ENCODE measurements at regions not wholly inside any gene's neighbourhood (a gene's known extent, or its start where the extent isn't known, plus 50 kb on each side); places are given as distances from the start of the nearest gene placed in this dataset.

DNA sequence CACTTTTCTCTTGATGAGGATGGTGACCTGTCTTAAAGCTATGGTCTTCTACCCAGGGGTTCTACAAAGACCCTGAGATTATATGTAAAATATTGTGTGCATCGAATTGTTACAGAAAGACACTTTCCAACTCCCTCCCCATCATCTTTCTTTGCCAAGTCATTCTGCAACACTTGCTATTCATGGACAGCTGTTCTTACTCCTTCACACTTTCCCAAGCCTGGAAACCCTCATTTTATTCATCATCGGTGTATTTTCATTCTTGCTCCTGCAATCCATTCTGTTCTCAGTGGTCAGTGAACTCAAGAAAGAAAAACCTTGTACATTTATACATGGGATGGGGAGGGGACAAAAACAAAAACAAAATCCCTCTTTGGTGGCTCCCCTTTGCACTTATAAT lies 90.5 kb upstream of the STXBP6 start:
- Mint-ChIP-seq H3K4me1 (no peaks in the 10 kb centered on the region), H3K27ac (no peak overlapping the region), H3K27me3 (peaks cover 8% of the 10 kb centered on the region), H3K9me3 (no peaks in the 10 kb centered on the region), H3K4me3 (no peak overlapping the region), H3K36me3 (no peaks in the 10 kb centered on the region)

DNA sequence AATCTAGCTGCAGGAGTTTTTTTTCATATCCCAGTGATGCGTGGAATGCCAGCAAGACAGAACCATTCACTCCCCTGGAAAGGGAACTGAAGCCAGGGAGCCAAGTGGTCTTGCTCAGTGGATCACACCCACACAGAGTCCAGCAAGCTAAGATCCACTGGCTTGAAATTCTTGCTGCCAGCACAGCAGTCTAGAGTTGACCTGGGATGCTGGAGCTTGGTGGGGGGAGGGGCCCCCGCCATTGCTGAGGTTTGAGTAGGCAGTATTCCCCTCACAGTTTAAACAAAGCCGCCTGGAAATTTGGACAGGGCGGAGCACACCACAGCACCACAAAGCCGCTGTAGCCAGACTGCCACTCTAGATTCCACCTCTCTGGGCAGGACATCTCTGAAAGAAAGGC lies 86.9 kb upstream of the STXBP6 start:
- peaks cover 24% of the 10 kb centered on the region for H3K27me3 Mint-ChIP-seq
- H3K27ac Mint-ChIP-seq = no peak overlapping the region
- H3K36me3 Mint-ChIP-seq = peaks cover 2% of the 10 kb centered on the region
- no peaks in the 10 kb centered on the region for H3K9me3 Mint-ChIP-seq
- no peak overlapping the region for H3K4me3 Mint-ChIP-seq
- H3K4me1 Mint-ChIP-seq = peaks cover 0 to 6% (median 0%) of the 10 kb centered on the region in 3 donors

- no peaks in the 10 kb centered on the region for H3K9me3 Mint-ChIP-seq
- peaks cover 0 to 6% (median 0%) of the 10 kb centered on the region in 3 donors for H3K4me1 Mint-ChIP-seq
- H3K27me3 Mint-ChIP-seq = peaks cover 25% of the 10 kb centered on the region
Observed at GRCh38 chr14:25134184-25134583, 84.2 kb upstream of the STXBP6 start.

DNA sequence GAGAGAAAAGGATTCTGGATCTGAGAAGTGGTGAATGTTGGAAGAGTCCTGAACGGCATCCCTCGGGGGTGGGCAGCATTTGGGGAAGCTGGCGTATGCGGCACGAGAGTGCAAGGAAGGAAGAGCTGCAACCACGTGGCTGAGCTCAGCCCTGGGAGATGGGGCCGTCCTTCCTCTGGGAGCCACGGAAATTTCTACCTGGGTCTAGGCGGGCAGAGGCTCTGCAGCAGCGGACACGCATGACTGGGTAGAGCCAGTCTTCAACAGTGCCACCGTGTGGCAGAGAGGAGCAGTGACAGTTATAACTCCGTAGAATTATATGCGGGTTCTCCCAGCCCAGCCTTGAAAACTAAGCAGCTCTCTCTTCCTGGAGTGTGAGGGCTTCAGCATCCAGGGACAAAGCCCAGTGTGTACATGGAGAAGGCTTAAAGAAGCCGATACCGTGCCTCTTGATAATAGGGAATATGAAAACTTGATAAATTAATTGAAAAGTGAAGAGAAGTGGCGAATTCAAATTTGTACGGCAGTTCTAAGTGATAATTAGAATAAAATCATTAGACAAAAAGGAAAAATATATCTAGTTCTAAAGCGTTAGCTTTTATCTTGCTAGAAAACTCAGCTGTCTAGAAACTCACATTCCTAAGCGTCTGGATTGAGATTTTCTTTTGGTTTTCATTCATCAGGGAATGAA lies 82.9 kb upstream of the STXBP6 start:
- H3K9me3 Mint-ChIP-seq = no peaks in the 10 kb centered on the region
- peak overlapping the region in 1 of 3 donors; percentile 60 for H3K27ac Mint-ChIP-seq
- no peak overlapping the region for H3K4me3 Mint-ChIP-seq
- peaks cover 24% of the 10 kb centered on the region for H3K27me3 Mint-ChIP-seq
- H3K4me1 Mint-ChIP-seq = peaks cover 0 to 6% (median 0%) of the 10 kb centered on the region in 3 donors
- peaks cover 2% of the 10 kb centered on the region for H3K36me3 Mint-ChIP-seq

More at GRCh38 chr14:25134184-25134583, 84.2 kb upstream of the STXBP6 start:
- H3K27ac Mint-ChIP-seq = no peak overlapping the region
- no peak overlapping the region for H3K4me3 Mint-ChIP-seq
- peaks cover 2% of the 10 kb centered on the region for H3K36me3 Mint-ChIP-seq

DNA sequence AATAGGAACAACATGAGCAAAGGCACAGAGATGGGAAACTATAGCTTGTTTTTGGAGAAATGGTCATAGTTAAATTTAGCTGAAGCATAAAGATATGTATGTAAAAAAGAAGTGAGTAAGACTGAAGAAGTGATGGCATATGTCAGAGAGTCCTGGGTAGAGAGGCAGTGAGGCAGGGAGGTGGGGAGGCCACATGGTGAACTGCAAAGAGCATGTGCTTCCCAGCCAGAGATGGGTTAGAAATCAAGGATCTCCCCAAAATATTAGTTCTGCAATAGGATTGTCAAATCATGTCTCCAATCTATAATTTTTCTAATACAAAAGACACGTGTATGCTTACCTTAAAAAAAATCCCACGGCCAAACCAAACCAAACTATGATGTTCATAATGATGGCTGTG lies 82.1 kb upstream of the STXBP6 start:
- peaks cover 23% of the 10 kb centered on the region for H3K27me3 Mint-ChIP-seq
- no peaks in the 10 kb centered on the region for H3K9me3 Mint-ChIP-seq
- no peak overlapping the region for H3K4me3 Mint-ChIP-seq
- H3K27ac Mint-ChIP-seq = no peak overlapping the region
- H3K36me3 Mint-ChIP-seq = peaks cover 2% of the 10 kb centered on the region
- H3K4me1 Mint-ChIP-seq = peaks cover 0 to 6% (median 0%) of the 10 kb centered on the region in 3 donors

GRCh38 chr14:25122843-25123242 lies 72.9 kb upstream of the STXBP6 start:
- H3K27me3 Mint-ChIP-seq = no peaks in the 10 kb centered on the region
- no peak overlapping the region for H3K4me3 Mint-ChIP-seq
- H3K4me1 Mint-ChIP-seq = peaks cover 0 to 1% (median 0%) of the 10 kb centered on the region in 3 donors
- H3K27ac Mint-ChIP-seq = no peak overlapping the region
- H3K36me3 Mint-ChIP-seq = no peaks in the 10 kb centered on the region
- H3K9me3 Mint-ChIP-seq = no peaks in the 10 kb centered on the region

DNA sequence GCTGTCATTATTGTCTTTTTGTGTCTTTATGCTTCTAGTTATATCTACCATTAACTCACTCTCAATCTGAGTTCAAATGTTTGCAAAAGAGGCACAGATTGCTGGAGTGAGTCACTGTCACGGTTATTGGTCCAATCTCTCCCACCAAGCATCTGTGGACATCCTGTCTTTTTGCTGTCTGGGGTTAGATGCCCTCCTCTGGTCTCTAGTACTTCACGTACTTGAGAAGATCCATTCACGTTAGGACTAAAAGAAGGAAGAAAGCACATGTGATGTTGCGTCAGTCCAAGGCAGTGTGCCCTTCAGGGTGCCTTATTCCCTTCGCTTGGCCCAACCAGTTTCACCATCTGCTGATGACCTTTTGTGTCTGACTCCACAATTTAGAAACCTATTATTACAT lies 72.3 kb upstream of the STXBP6 start:
- Mint-ChIP-seq H3K9me3 (no peaks in the 10 kb centered on the region), H3K4me3 (no peak overlapping the region), H3K4me1 (peaks cover 0 to 1% (median 0%) of the 10 kb centered on the region in 3 donors), H3K27me3 (no peaks in the 10 kb centered on the region), H3K27ac (no peak overlapping the region), H3K36me3 (no peaks in the 10 kb centered on the region)

DNA sequence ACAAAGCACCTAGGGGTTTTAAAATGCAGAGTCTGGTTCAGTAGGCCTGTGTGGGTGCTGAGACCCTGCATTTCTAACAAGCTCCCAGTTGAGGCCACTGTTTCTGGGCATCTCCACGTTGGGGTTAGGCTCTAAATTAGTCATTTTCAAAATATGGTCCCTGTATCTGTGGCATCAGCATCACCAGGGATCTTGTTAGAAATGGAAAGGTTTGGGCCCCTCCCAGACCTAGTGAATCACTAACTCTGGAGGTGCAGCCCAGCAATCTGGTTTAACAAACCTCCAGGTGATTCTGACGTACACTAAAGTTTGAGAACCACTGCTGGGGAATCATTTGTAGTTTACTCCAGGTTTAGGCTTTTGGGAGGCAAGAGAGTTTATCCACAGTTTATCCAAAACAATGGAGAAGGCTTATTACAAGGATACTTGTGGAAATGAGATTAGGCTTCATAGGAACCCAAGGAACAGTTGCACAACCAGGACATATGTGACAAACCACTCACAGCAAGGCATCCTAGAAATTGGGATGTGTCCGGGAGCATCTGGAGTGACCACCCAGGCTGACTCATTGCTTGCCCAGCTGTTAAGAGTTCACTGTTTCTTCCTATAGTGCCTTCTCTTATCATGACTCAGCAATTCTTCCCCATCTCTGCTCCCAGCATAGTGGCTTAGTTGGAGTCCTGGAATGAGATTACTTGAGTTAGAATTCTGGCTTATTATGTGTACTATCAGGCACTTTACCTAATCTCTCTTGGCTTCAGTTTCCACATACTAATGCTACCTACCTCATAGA lies 71.6 kb upstream of the STXBP6 start:
- Mint-ChIP-seq H3K36me3 (no peaks in the 10 kb centered on the region), H3K4me1 (peaks cover 0 to 1% (median 0%) of the 10 kb centered on the region in 3 donors), H3K4me3 (no peak overlapping the region), H3K27ac (no peak overlapping the region), H3K27me3 (no peaks in the 10 kb centered on the region), H3K9me3 (peaks cover 0 to 2% (median 0%) of the 10 kb centered on the region in 3 donors)

GRCh38 chr14:25120261-25120660 lies 70.3 kb upstream of the STXBP6 start:
- H3K9me3 Mint-ChIP-seq = peaks cover 0 to 2% (median 0%) of the 10 kb centered on the region in 3 donors
- no peak overlapping the region for H3K27ac Mint-ChIP-seq
- H3K36me3 Mint-ChIP-seq = no peaks in the 10 kb centered on the region
- peaks cover 0 to 1% (median 0%) of the 10 kb centered on the region in 3 donors for H3K4me1 Mint-ChIP-seq
- peaks cover 1% of the 10 kb centered on the region for H3K27me3 Mint-ChIP-seq
- no peak overlapping the region for H3K4me3 Mint-ChIP-seq

GRCh38 chr14:25118671-25119070 lies 68.7 kb upstream of the STXBP6 start:
- H3K4me3 Mint-ChIP-seq = no peak overlapping the region
- H3K9me3 Mint-ChIP-seq = peaks cover 2 to 4% (median 2%) of the 10 kb centered on the region in 3 donors
- H3K4me1 Mint-ChIP-seq = peaks cover 0 to 1% (median 0%) of the 10 kb centered on the region in 3 donors
- no peak overlapping the region for H3K27ac Mint-ChIP-seq
- no peaks in the 10 kb centered on the region for H3K36me3 Mint-ChIP-seq
- peaks cover 1% of the 10 kb centered on the region for H3K27me3 Mint-ChIP-seq

DNA sequence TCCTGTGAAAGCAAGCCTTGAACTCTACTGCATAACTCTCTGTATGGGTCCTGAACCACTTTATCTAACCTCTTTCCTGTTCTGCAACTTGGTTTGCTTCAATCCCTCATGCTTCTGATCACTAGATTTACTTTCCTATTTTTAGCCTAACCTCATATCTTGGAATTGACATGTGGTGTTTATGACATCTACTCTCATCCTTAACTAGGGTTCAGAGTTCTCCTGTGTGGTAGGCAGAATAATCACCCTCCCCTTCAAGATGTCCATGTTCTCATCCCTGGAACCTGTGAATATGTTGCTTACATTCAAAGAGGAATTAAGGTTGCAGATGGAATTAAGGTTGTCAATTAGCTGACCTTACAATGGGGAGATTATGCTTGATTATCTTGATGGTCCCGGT lies 67.4 kb upstream of the STXBP6 start:
- H3K9me3 Mint-ChIP-seq = peaks cover 2 to 4% (median 2%) of the 10 kb centered on the region in 3 donors
- H3K27ac Mint-ChIP-seq = peak overlapping the region in 1 of 3 donors; percentile 15
- peaks cover 1% of the 10 kb centered on the region for H3K27me3 Mint-ChIP-seq
- H3K36me3 Mint-ChIP-seq = no peaks in the 10 kb centered on the region
- no peaks in the 10 kb centered on the region for H3K4me1 Mint-ChIP-seq
- no peak overlapping the region for H3K4me3 Mint-ChIP-seq

- H3K4me3 Mint-ChIP-seq = no peak overlapping the region
- no peak overlapping the region for H3K27ac Mint-ChIP-seq
- peaks cover 2 to 4% (median 2%) of the 10 kb centered on the region in 3 donors for H3K9me3 Mint-ChIP-seq
- peaks cover 1% of the 10 kb centered on the region for H3K27me3 Mint-ChIP-seq
- no peaks in the 10 kb centered on the region for H3K4me1 Mint-ChIP-seq
- H3K36me3 Mint-ChIP-seq = no peaks in the 10 kb centered on the region
Observed at GRCh38 chr14:25116607-25117006, 66.7 kb upstream of the STXBP6 start.

DNA sequence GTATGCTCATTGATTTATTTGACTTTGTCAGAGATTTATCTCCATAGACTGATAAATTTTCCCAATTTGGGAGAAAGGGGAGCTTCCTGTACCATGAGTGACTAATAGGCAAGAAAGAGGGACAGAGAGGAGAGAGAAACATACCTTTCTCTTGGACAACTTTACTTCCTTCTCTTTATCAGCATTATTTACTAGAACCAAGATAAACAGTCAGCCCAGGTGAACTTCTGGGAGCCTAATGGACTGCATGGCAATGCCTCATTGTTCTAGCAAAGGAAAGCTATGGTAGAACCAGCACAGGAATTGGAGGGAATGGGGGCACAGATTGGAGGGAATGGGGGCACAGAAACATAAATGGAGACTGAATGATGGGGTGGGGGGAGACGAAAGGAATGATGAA lies 63.4 kb upstream of the STXBP6 start:
- no peak overlapping the region for H3K27ac Mint-ChIP-seq
- no peak overlapping the region for H3K4me3 Mint-ChIP-seq
- H3K27me3 Mint-ChIP-seq = peaks cover 5% of the 10 kb centered on the region
- peaks cover 2 to 4% (median 2%) of the 10 kb centered on the region in 3 donors for H3K9me3 Mint-ChIP-seq
- no peaks in the 10 kb centered on the region for H3K4me1 Mint-ChIP-seq
- no peaks in the 10 kb centered on the region for H3K36me3 Mint-ChIP-seq

DNA sequence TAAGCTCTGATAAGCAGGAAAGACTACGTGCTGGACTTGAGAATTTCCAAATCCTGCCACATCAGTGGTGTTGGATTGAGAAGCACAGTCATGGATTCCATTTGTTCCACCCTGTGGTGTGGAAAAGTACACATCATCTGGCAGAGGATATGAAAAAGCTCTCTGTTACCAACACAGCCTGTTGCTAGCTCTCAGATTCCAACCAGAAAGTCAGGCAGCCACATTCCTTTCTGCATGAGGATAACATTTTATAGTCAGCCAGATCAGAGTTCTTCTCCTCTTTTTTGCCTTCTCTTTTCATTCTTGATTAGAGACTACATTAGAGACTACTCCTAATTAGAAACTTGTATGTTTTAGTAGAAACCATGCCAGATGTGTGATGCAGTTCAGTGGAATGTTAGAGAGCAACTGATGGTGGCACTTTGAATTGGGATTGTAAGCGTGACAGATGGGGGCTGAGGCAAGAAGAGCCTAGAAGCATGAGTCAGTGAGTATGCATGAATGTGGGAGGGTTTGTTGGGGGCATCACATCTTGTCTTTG lies 61.2 kb upstream of the STXBP6 start:
- Mint-ChIP-seq H3K9me3 (peaks cover 0 to 4% (median 2%) of the 10 kb centered on the region in 3 donors), H3K27ac (no peak overlapping the region), H3K4me3 (no peak overlapping the region), H3K36me3 (peaks cover 2% of the 10 kb centered on the region), H3K4me1 (no peaks in the 10 kb centered on the region), H3K27me3 (peaks cover 9% of the 10 kb centered on the region)

GRCh38 chr14:25110106-25110505 lies 60.2 kb upstream of the STXBP6 start:
- Mint-ChIP-seq H3K9me3 (peaks cover 0 to 4% (median under 1%) of the 10 kb centered on the region in 3 donors), H3K36me3 (peaks cover 5% of the 10 kb centered on the region), H3K27me3 (peaks cover 7% of the 10 kb centered on the region), H3K27ac (no peak overlapping the region), H3K4me3 (no peak overlapping the region), H3K4me1 (no peaks in the 10 kb centered on the region)

All from IgD-negative memory B cell (primary cell).